NCI-H187 (cell line): ENCODE measurements at regions not wholly inside any gene's neighbourhood (a gene's known extent, or its start where the extent isn't known, plus 50 kb on each side); places are given as distances from the start of the nearest gene placed in this dataset.

Experiments used
- DNase-seq, 2 experiments: peaks; one replicate each; lab custom pipeline; 2025; lab: John Stamatoyannopoulos, UW

DNA sequence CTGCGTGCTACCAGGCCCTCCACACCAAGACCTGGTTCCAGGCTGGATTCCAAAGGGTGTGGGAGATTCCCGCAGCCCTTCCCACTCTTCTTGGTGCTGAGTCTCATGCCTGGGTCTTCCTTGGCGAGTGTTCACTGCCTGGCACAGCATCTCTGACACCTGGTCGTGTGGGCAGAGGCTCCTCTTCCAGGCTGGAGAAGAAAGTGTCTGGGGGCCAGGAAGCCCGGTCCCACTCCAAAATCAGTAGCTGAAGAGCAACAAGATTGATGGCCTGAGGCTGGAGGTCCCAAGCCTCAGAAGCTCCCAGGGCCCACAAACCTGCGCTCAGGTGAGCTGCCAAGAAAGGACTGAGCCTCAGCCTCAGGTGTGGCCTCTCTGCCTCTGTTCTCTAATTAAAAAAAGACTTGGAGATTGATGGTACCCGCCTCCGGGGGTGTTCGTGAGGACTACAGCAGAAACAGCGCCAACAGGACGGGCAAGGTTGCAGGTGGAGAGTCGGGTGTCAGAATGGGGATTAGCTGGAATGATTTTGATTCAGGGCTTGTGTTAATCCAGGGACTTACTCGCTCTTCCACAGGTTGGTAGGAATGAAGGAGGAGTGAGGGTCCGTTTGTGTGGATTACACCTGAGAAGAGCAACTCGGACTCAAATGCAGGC, 217.5 kb downstream of the TEX29 start:
- DNase-seq = no peak

DNA sequence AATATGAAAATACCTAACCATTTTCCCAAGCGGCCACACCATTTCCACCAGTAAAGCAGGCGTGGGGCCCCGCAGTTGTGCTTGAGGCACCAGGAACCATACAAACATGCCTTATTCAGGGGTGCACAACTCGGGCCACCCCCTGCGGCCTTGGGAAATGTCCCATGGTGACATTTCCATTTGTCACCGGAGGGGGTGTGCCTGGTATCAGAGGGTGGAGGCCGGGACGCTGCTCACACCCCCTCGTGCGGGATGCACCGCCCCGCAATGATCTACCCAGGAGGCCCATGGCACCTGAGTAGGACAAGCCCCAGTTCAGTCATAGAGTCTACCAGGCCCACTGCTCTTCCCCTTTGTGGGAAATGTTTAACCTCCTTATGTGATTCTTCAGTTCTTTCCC, 218.8 kb downstream of the TEX29 start:
- no peak for DNase-seq

DNA sequence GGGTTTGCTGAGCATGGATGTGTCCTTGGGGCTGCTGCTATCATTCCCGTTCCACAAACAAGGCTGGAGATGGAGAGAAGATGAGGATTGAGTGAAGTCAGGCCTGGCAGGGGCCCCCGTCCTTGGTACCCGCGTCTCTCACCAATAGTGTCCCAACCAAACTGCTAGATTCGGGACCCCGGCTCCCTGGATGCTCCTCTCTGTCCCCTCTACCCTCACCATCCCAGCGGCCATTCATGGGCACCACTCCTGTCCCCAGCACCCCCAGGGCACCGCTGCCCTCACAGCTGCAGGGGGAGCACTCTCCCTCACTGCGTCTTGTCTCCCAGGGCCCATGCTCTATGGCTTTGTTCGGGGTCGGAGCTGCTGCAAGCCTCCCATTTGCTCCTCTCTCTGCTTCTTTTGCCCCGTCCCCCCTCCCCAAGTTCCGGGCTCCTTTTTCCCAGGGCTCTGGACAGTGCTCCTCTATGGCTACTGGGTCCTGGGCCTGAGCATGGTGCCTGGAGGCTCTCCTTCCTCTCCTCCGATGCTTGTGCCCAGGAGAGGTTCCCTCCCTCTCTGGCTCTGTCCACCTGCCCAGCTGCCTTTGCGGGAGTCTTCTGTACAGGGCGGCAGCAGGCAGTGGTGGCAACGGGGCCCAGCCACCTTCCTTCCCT, 219.5 kb downstream of the TEX29 start:
- DNase-seq = no peak

DNA sequence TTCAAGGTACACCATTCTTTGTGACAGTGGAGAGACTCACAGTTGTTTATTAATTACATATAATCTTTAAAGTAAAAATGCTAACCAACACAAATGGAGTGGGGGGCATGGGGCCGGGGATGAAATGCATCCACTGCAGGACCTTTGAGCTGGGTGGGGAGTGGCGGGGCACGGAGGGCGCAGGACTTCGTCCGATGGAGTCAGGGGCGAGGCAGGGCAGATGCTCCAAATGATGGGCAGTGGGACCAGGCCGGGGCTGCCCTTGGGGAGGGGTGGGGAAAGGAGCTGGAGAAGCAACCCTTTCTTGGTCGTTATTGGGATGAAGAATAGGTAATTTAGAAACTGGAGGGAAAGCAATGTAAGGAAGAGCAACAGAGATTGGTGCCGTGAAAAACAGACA, 220.0 kb downstream of the TEX29 start:
- DNase-seq = no peak

DNA sequence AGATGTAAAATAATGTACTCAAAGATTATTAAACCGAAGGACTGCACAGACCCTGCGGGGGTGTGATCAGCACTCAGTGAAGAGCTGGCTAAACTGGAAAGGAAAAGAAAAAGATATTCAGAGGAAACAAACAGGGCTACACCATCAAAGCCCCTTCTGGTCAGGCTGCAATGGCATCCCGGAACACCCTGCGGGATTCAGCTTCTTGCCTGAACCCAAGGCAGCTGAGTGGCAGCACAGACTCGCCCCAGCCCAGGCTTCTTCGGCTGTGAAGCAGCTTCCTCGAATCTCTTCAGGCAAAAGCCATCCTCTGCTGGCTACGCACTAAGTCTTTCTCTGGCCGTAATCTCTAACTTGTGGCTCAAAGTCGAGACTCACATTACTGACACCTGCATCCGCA, 220.9 kb downstream of the TEX29 start:
- no peak for DNase-seq

DNA sequence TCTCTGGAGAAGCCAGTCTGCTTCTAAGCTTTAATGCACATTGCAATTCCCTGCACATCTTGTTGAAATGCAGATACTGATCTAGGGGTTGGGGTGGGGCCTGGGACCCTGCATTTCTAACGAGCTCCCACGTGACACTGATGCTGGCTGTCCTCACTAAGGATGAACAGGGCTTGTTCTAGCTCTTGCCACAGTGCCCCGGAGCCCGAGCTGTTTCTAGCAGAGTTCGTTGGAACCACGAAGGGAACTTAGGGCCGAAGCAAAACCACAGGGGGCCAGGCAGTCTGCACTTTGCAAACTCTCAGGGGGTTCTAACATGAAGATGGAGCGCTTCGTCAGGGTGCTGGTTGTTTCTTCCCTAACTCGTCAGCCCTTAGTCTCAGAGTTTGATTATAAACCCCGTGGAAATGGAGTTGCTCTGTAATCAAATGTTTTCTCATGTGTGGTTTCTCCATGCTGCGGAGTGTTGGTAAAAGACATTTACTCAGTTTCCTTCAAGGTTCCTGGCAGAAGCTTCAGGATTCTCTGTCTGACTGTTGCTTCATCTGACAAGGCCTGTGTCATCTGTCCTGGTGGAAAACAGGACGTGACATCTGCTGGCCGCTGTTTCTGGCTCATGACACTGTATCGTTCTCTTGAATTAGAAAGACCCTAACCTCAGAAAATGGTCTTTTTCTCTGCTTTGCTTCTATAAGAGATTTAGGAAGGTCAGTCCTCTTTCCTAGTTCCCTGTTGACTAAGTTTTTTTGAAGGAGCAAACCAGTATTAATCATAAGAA, 221.5 kb downstream of the TEX29 start:
- no peak for DNase-seq

DNA sequence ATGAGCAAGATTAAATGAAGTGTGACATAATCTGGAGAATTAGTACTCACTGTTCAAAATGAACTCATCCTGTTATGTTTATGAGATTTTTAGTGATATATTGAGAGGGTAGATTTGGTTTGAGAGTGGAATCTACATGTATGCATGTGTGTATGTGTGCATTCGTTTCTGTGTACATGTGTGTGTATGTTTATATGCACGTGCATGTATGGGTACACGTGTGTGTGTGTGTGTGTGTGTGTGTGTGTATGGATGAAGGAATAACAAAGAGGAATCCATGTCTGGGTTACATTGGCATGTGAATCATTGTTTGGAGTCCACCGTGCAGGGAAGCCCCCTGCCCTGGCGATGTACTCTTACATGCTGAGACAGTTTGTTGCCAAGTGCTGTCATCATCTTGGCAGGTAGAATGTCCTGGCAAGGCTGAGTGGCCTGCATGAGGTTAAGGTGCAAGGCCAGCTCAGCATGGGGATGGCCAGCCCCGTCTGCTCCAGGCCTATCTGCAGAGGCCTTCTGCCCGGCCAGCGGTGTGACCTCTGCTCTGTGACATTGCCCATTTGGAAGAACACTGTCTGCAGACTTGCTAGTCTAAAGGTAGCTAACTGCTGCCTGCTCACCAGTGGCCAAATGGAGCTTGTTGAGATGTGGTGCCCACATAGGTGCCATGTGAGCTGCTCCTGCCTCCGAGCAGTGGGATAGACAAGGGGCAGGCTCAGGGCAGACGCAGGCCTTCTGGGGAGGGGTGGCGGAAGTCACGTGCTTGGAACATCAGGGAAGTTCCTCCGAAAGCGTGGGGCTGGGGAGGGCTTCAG, 222.3 kb downstream of the TEX29 start:
- DNase-seq = no peak

DNA sequence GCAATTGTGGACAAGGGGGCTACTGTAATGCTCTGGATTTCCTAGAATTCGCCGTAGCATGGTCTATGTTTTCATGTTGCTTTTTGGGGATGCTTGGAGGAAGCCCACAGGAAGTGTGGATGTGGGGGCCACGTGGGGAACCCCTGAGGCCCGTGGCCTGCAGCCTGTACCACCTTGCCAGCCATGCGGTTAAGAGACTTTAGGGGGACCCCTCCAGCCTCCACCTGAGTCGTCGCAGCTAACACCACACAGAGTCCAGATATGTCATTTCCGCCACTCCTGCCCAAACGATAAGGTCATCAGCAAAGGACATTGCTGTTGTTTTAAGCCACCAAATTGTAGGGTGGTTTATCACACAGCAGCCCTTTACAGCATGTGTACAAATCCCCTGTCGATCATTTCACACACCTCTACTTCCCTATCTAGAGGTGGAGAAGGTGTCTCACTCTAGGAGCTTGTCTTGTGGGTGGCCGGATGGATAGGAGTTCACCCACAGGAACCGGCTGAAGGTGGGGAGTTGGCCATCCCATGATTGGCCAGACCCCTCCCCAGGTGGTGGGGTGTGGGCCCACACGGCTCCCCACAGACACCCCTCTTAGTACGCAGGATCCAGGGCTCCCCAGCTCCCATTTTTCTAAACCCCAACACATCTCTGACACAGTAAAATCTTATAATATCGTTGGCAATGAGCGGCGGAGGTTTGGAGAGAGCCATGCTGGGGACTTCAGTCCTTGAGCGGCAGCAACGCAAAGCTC, 226.7 kb downstream of the TEX29 start:
- DNase-seq = no peak

DNA sequence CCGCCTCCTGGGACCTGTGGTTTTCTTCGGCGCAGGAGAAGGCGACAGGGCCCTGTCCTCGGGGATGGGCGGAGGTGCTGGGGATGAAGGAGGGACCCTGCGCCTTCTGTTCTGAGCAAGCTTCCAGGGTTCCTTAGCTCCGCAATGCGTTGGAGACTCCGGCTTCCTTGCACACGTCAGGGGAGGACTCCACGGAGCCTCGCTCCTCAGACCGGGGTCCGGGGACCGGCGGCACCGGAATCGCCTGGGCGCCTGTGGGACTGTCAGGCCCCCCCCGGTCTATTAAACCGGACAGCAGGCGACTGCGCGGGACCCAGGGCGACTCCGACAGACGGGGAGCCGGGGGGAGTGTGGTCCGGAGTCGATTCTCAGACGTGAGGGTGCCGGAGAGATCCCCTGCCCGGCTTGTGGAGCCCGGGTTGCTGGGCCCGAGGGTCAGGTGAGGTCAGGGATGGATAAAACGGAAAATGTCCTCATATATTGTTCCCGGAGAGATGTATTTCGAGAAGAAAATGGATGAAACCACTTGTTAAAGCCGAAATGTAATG, 227.4 kb downstream of the TEX29 start:
- no peak for DNase-seq

DNA sequence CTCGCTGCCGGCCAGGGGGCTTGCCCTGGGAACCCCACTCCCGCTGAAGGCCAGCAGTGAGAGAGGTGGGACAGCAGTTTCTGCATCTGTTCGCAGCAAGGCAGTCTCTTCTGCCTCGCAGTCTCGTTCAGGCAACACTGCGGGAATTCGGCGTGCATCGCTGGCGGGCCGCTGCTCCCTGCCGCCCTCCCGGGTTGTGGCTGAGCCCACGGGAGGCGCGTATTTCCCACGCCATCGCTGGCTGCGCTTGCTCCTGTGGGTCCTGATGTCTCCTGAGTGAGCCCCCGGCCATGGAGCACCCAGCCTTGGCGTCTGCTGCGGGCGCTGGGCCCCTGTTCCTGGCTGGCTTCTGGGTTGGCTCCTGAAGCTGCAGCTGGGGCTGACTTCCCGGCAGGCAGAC, 227.9 kb downstream of the TEX29 start:
- DNase-seq = no peak

DNA sequence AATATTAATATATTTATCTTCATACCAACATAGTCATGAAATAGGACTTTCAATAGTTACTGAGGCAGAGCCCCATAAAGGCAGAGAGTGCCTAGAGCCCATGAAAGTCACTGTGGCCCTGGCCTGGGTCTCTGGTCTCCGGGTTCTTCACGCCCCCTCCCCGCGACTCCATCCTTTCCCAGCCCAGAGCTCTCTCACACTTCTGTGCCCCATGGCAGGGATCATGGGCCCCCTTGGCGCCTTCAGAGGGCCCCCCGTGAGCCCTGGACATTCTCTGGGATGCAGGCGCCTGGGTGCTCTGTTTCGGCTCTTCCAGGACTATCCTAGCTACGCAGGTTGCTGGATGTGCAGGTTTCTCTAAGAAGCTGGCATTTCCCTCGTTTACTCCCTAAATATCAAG, 228.4 kb downstream of the TEX29 start:
- no peak for DNase-seq

DNA sequence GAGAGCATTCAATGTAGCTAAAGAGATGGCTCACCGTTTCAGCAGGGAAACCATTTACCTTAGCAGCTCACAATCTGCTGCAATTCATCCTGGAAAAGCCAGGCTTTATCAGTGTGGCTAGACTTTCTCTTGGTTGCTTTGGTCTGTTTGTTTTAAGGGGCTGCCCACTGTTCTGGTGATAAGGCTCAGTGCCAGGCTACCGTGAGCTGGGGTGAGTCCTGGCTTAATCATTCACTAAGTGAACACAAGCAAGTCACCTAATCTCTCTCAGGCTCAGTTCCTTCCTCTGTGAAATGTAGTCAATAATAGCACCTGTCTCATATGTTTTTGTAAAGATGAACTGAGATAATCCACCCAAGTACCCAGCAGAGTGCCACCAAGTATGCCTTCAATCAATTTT, 229.0 kb downstream of the TEX29 start:
- no peak for DNase-seq

DNA sequence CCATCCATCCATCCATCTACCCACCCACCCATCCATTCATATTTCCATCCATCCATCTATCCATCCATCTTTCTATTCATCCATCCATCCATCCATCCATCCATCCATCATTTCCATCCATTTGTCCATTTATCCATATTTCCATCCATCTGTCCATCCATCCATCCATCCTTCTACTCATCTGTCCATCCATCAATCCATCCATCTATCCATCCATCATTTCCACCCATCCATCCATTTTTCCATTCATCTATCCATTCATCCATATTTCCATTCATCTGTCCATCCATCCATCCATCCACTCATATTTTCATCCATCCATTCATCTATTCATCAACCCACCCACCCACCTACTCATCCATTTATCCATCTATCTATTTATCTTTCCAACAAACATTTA, 229.6 kb downstream of the TEX29 start:
- DNase-seq = no peak

DNA sequence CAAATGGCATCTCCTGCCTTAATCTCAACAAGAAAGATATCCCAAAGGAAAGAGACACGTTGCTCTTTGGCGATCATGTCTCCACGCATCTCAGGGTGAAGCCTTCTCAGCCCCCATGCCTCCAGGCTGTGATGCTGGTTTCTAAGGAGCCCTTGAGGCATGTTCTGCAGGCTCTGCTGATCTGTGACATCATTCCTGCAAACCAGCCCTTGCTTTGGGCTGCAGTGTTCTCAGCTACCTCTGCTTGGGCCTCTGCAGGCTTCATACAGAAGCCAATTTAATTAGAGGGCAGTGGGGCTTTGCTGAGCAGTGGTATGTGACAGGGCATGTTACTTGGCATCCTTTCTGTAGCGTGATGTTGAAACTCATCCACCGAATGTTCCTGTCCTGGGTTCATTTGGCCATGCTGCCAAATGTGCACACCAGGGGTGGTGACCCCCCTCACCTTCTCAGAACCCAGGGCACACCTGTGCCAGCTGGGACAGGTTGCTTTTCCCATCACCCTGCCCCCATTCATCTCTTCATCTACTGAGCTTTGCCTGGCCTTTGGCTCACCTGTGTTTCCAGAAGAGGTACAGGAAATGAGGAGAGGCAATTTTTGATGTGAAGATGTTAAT, 230.9 kb downstream of the TEX29 start:
- DNase-seq = no peak

DNA sequence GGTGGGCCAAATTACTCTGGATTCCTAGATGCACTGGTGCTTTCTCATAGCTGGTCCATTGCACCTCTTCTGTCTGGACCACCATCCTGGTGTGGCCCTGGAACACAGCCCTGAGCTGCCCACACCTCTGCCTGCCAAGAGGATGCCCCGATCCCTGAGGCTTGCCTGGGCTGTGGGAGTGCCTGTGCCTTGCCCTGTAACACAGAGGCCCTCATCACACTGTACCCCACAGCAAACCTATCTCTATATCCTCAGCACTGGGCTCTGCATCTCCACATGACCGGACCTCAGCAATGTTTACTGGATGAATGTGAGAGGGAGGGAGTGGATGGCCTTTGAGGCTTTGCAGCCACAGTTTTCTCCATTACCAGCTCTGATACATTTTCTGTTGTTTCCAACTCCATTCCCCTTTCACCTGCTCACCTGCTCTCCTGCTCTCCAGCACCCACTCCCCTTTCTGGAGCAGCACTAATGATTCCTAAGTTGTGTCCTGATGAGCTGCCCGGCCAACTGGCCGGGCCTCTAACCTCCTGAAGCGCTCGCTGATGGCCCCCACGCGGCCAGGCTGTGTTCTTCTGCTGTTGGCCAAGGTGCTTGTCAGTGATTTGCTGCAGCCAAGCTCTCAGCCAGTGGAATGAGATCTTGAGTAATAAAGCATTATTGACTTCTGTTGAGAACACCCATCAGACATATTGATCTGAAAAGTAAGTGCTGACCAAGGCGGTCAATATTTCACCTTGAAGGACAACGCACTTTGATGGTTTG, 232.6 kb downstream of the TEX29 start:
- no peak for DNase-seq

DNA sequence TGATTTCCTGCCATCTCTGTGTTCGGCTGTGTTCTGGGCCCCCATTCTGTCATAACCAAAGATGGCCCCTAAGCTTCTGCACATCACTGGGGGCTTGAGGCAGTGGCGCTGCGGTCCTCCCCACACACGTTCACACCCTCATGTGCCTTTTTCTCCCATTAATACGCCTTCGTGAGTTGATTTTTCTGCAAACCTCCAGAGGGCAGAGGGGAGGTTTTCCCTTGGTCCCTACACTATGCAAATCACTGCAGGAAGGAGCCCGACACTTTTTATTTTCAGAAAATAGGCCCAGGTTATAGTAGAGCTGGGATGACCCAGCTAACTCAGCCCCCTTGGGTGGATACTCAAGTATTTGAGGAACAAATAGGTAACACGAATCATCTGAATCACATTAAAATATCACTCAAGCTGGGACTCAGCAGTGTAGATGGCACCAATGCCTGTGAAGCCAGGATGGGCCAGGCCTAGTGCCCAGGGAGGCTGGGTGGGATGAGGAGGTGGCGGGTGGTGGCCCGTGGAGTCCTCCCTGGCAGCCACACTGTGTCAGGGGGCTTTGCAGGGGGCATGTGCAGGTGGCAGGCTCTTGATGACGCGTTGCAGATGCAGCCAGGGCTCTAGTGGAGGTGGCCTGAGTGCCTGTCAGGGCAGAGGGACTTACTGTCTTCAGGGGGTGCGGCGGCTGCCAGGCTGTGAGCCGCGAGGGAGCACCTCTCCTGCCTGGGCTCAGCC, 234.3 kb downstream of the TEX29 start:
- no peak for DNase-seq

DNA sequence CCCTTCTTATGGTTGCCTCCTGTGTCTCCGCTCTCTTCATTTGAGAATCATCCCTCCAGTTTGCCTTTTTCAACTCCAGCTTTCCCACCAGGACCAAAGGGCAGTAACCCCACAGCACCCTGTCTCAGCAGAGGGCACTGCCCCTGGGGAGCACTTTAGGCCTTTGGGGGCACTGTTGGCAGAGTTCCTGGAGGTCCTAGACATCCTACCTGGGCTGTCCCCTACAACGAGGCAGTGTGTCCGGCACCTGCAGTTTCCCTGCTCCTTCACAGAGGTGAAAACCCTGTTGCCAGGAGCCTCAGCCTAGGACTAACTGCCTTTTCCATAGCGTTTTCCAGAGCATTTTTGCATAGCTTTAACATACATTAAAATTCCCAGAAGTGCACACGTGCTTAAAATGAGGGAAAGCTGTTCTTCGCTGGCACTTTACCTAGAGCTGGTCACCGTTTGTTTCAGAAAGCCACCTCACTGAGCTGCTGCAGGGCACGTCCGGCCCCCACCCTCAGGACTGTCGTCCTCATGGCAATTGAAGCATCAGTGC, 234.9 kb downstream of the TEX29 start:
- DNase-seq = no peak

DNA sequence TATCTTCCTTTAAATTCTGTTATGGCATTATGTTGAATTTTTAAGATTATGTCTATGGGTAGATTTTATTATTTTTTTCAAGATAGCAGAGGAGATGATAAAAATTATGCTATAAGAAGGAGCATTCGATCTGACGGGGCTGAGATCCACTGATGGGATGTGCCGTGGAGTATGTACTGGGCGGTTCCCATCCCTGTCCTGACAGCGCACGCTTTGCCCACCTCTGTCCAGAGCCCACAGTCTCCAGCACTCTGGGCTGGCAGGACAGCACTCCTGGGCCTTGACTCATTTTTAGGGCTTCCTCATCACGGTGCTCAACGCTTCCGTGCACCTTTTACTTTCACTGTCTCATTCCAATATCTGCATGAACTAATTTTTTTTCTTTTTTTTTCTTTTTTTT, 235.5 kb downstream of the TEX29 start:
- DNase-seq = no peak

DNA sequence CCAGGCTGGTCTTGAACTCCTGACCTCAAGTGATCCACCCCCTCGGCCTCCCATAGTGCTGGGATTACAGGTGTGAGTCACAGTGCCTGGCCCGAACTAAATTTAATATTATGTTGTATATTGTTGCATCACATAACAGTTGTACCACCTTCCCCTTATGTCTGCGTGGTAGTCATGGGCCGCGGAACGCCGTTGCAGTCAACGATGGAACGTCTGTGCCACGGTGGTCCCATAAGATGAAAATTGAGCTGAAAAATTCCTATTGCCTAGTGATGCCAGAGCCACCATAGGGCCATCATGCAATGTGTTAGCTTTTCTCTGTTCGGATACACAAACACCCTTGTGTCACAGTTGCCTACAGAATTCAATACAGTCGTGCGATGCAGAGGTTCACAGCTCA, 236.1 kb downstream of the TEX29 start:
- no peak for DNase-seq
